Bronchial epithelial cell (primary cell): ENCODE measurements at regions not wholly inside any gene's neighbourhood (a gene's known extent, or its start where the extent isn't known, plus 50 kb on each side); places are given as distances from the start of the nearest gene placed in this dataset.

Source experiments
- DNase-seq: peaks from one replicate; pipeline ENCODE4 v3.0.0-alpha.2; 2010; ENCODE audit warnings: low read depth
- FAIRE-seq: peaks from 2 replicates; lab custom pipeline; 2011; peaks lifted over from hg19 to GRCh38; lab: Jason Lieb, UNC
- H3K27me3 ChIP-seq: 2 replicates; pipeline ENCODE4 v1.5.1; 2011; ENCODE audit warnings: low read length; ENCODE audit not compliant: control insufficient read depth, insufficient read depth
- H3K36me3 ChIP-seq: 2 replicates; pipeline ENCODE4 v1.5.1; 2011; ENCODE audit warnings: low read length; ENCODE audit not compliant: control insufficient read depth, insufficient read depth
- H3K4me3 ChIP-seq: 2 replicates; pipeline ENCODE4 v1.5.1; 2011; ENCODE audit warnings: mild to moderate bottlenecking, low read depth, low read length, control low read depth
- CTCF ChIP-seq: IDR thresholded peaks from 2 replicates; pipeline ENCODE4 v1.5.1; 2011; ENCODE audit warnings: mild to moderate bottlenecking, moderate library complexity, low read length, control low read depth, inconsistent platforms; ENCODE audit not compliant: insufficient read depth, severe bottlenecking

- no peak for TF ChIP-seq CTCF
- H3K27me3 ChIP-seq: no peaks in the 10 kb centered on the region
- no peak overlapping the region for H3K4me3 ChIP-seq
- DNase-seq (no peak), FAIRE-seq (no peak)
- H3K36me3 ChIP-seq: no peaks in the 10 kb centered on the region
These were observed 82.9 kb upstream of the APBB1IP start for GRCh38 chr10:26355241-26355640.

- Histone ChIP-seq H3K36me3 (no peaks in the 10 kb centered on the region), H3K27me3 (no peaks in the 10 kb centered on the region), H3K4me3 (no peak overlapping the region)
- no peak for TF ChIP-seq CTCF
- DNase-seq: peak; percentile 17
- no peak for FAIRE-seq
These were observed 80.9 kb upstream of the APBB1IP start for GRCh38 chr10:26357203-26357602.

GRCh38 chr10:26358071-26358470, 80.1 kb upstream of the APBB1IP start:
- no peak for TF ChIP-seq CTCF
- no peak for FAIRE-seq

GRCh38 chr10:26359670-26360069, 78.5 kb upstream of the APBB1IP start:
- Histone ChIP-seq H3K27me3 (no peaks in the 10 kb centered on the region), H3K36me3 (no peaks in the 10 kb centered on the region), H3K4me3 (no peak overlapping the region)
- no peak for FAIRE-seq
- TF ChIP-seq CTCF: no peak
- DNase-seq: no peak

More at GRCh38 chr10:26358071-26358470, 80.1 kb upstream of the APBB1IP start:
- no peak for DNase-seq
- H3K36me3 ChIP-seq: no peaks in the 10 kb centered on the region
- H3K4me3 ChIP-seq: no peak overlapping the region
- H3K27me3 ChIP-seq: no peaks in the 10 kb centered on the region

GRCh38 chr10:26361351-26361750, 76.8 kb upstream of the APBB1IP start:
- H3K27me3 ChIP-seq: no peaks in the 10 kb centered on the region
- DNase-seq (no peak), FAIRE-seq (no peak)
- TF ChIP-seq CTCF: no peak
- no peak overlapping the region for H3K4me3 ChIP-seq
- no peaks in the 10 kb centered on the region for H3K36me3 ChIP-seq

GRCh38 chr10:26361971-26362370, 76.2 kb upstream of the APBB1IP start:
- TF ChIP-seq CTCF: no peak
- no peaks in the 10 kb centered on the region for H3K36me3 ChIP-seq
- no peak overlapping the region for H3K4me3 ChIP-seq
- H3K27me3 ChIP-seq: no peaks in the 10 kb centered on the region
- DNase-seq (no peak), FAIRE-seq (no peak)
